ENCODE measurements at regions not wholly inside any gene's neighbourhood (a gene's known extent, or its start where the extent isn't known, plus 50 kb on each side); places are given as distances from the start of the nearest gene placed in this dataset.

- no peak for DNase-seq (ENCODE audit: low read depth in 2 of 2)
These were observed 325.8 kb upstream of the MGMT start for GRCh38 chr10:129140921-129141885.

- DNase-seq (ENCODE audit: low read depth in 2 of 2), result no peak
These were observed 315.8 kb upstream of the MGMT start for GRCh38 chr10:129151281-129151680.

- DNase-seq (ENCODE audit: low read depth in 2 of 2), result no peak
These were observed 310.6 kb upstream of the MGMT start for GRCh38 chr10:129156406-129156805.

- DNase-seq (ENCODE audit: low read depth in 2 of 2), result no peak
These were observed 309.9 kb upstream of the MGMT start for GRCh38 chr10:129157185-129157584.

GRCh38 chr10:129161150-129161549 lies 305.9 kb upstream of the MGMT start:
- no peak for DNase-seq (ENCODE audit: low read depth in 2 of 2)

- DNase-seq (ENCODE audit: low read depth in 2 of 2), result no peak
These were observed 303.5 kb upstream of the MGMT start for GRCh38 chr10:129163531-129163930.

GRCh38 chr10:129165076-129165720 lies 301.8 kb upstream of the MGMT start:
- DNase-seq (ENCODE audit: low read depth in 2 of 2), result no peak

- no peak for DNase-seq (ENCODE audit: low read depth in 2 of 2)
These were observed 301.3 kb upstream of the MGMT start for GRCh38 chr10:129165770-129166169.

GRCh38 chr10:129168660-129169059 lies 298.4 kb upstream of the MGMT start:
- DNase-seq (ENCODE audit: low read depth in 2 of 2), result no peak

GRCh38 chr10:129169115-129169514 lies 297.9 kb upstream of the MGMT start:
- DNase-seq (ENCODE audit: low read depth in 2 of 2), result no peak

- DNase-seq (ENCODE audit: low read depth in 2 of 2), result no peak
These were observed 296.2 kb upstream of the MGMT start for GRCh38 chr10:129170812-129171211.

GRCh38 chr10:129171812-129172211 lies 295.2 kb upstream of the MGMT start:
- DNase-seq (ENCODE audit: low read depth in 2 of 2), result no peak

GRCh38 chr10:129174232-129175014 lies 292.6 kb upstream of the MGMT start:
- no peak for DNase-seq (ENCODE audit: low read depth in 2 of 2)

- no peak for DNase-seq (ENCODE audit: low read depth in 2 of 2)
These were observed 287.6 kb upstream of the MGMT start for GRCh38 chr10:129179245-129179971.

- DNase-seq (ENCODE audit: low read depth in 2 of 2), result no peak
These were observed 286.9 kb upstream of the MGMT start for GRCh38 chr10:129179972-129180678.

- DNase-seq (ENCODE audit: low read depth in 2 of 2), result no peak
These were observed 282.8 kb upstream of the MGMT start for GRCh38 chr10:129184196-129184595.

GRCh38 chr10:129187331-129187730 lies 279.7 kb upstream of the MGMT start:
- no peak for DNase-seq (ENCODE audit: low read depth in 2 of 2)

GRCh38 chr10:129191797-129192196 lies 275.2 kb upstream of the MGMT start:
- DNase-seq (ENCODE audit: low read depth in 2 of 2), result no peak

GRCh38 chr10:129192344-129193128 lies 274.5 kb upstream of the MGMT start:
- DNase-seq (ENCODE audit: low read depth in 2 of 2), result no peak

GRCh38 chr10:129193148-129193547 lies 273.9 kb upstream of the MGMT start:
- no peak for DNase-seq (ENCODE audit: low read depth in 2 of 2)

Measured in stimulated activated CD8-positive, alpha-beta memory T cell treated with anti-CD3 and anti-CD28 coated beads, Interleukin-7, amount 100 ng/mL, for 1 hour (primary cell).